NCI-H82 (cell line): ENCODE measurements at regions not wholly inside any gene's neighbourhood (a gene's known extent, or its start where the extent isn't known, plus 50 kb on each side); places are given as distances from the start of the nearest gene placed in this dataset.

Experiments
- DNase-seq: peaks from one replicate; lab custom pipeline; 2025; lab: John Stamatoyannopoulos, UW

DNA sequence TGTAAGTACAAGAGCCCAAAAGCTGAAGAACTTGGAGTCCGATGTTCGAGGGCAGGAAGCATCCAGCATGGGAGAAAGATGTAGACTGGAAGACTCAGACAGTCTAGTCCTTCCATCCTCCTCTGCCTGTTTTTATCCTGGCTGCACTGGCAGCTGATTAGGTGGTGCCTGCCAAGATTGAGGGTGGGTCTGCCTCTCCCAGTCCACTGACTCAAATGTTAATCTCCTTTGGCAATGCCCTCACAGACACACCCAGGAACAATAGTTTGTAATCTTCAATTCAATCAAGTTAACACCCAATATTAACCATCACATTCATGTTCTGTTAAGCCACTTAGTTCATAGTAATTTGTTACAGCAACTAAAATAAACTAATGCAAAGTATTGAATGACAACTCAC, 904.4 kb upstream of the HS3ST1 start:
- DNase-seq: peak; percentile 8

DNA sequence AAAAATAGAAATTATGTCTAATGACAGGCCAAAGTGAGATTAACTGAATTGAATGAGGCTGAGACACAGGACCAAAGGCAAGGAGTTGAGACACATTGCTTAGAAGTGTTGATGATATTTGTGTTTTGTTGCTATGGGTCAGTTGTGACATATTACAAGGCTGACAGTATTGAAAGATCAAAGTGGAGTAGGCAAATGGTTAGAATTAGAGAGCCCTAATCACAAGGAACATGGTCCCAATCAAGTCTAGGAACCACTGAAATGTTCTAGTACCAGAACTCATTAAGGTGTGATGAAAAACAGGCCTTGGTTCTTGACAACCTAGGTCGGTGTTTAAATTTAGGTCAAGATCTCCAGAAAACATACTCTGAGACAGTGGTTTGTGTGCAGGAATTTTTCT, 896.3 kb upstream of the HS3ST1 start:
- no peak for DNase-seq

GRCh38 chr4:12319765-12320164, 891.1 kb upstream of the HS3ST1 start:
- no peak for DNase-seq

DNA sequence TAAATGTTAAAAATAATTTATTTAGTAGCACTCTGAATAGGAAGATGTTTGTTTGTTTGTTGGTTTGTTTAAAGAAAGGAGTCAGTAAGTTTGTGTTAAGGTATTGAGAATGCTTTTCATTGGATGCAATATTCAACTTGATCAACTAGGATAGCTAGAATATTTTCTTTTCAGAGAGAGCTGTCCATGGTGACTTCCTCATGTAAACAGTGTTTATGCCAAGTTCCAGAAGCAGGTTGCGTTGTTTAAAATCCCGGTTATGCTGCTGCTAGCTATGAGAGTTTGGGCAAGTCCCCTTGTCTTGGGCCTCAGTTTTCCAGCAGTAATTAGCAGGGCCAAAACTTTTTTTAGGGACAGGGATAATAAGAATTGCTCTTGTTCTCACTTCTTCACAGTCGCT, 876.2 kb upstream of the HS3ST1 start:
- DNase-seq: no peak

DNA sequence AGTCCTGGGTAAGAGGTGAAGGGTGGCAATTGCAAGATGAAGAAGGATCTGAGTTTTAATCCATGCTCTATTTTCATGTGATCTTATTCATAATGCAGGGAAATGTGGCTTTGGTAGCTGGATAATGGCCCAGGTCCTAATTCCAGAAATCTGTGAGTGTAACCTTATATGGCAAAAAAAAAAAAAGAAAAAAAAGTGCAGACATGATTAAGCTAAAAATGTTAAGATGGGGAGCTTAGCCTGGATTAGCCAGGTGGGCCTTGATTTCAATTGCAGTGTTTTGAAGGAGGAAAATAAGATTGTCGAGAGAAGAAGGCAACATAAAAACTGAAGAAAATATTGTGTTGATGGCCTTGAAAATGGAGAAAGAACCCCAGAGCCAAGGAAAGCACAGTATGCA, 867.7 kb upstream of the HS3ST1 start:
- peak; percentile 75 for DNase-seq

- DNase-seq: no peak
Measured at GRCh38 chr4:12293906-12294525, 865.3 kb upstream of the HS3ST1 start.

GRCh38 chr4:12286351-12286750, 857.7 kb upstream of the HS3ST1 start:
- no peak for DNase-seq

GRCh38 chr4:12270546-12270945, 841.9 kb upstream of the HS3ST1 start:
- DNase-seq: no peak

DNA sequence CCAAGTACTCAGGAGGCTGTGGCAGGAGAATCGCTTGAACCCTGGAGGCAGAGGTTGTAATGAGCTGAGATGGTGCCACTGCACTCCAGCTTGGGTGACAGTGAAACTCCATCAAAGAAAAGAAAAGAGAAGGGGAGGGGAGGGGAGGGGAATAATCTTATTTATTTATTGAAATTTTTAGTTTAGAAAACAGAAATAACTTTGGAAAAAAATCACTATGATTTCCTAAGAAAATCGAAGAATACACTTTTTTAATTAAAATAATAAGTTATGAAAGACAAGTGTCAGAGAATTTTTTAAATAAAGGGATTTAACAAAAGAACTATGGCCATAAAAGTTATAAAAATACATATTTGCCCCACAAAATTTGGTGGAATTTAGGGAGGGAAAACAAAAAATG, 836.9 kb upstream of the HS3ST1 start:
- no peak for DNase-seq

GRCh38 chr4:12260453-12260852, 831.8 kb upstream of the HS3ST1 start:
- DNase-seq: no peak

GRCh38 chr4:12244973-12245372, 816.3 kb upstream of the HS3ST1 start:
- no peak for DNase-seq

GRCh38 chr4:12242354-12242753, 813.7 kb upstream of the HS3ST1 start:
- no peak for DNase-seq

- DNase-seq: no peak
Measured at GRCh38 chr4:12239897-12240636, 811.4 kb upstream of the HS3ST1 start.

DNA sequence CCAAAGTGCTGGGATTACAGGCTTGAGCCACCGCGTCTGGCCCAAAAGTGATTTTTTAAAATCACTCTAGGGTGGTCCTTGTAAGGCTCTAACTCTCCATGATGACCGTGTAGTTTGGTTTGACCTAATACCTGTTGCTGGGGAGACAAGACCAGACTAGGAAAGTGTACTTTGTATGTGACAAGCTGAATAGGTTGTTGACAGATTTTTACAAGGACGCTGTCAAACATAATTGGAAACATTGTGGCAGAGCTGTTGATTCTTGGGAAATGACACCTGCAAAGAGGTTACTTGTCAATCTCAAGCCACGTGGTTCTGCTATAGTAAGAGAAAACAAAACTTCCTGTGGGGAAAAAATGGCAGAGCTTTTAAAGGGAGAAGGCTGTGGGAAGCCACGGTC, 802.4 kb upstream of the HS3ST1 start:
- DNase-seq: no peak

DNA sequence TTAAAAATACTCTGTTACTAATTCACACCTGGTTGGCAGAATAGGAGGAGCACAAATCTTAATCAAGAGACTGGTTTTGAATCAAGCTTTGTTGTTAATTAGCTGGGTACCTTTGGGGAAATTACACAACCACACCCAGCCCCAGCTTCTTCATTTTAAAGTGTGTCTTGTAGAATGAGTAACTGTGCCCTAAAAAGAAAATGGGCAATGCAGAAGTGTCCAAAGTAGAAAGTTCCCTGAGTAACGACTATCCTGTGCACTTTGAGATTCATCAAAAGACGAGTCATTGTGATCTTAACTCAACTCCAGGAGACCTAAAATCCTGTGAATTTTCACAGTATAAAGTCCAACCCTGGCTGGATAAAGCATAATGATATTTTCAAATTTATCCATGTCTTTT, 792.3 kb upstream of the HS3ST1 start:
- no peak for DNase-seq

DNA sequence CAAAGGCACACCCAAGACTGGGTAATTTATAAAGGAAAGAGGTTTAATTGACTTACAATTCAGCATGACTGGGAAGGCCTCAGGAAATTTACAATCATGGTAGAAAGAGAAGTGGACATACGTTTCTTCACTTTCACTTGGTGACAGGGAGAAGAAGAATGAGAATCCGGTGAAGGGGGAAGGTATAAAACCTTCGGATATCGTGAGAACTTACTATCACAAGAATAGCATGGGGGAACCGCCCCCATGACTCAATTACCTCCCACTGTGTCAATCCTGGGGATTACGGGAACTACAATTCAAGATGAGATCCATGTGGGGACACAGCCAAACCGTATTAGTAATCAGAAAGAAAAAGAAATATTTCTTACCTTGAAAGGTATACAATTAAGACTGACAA, 782.9 kb upstream of the HS3ST1 start:
- no peak for DNase-seq

GRCh38 chr4:12207396-12207795, 778.7 kb upstream of the HS3ST1 start:
- DNase-seq: no peak

DNA sequence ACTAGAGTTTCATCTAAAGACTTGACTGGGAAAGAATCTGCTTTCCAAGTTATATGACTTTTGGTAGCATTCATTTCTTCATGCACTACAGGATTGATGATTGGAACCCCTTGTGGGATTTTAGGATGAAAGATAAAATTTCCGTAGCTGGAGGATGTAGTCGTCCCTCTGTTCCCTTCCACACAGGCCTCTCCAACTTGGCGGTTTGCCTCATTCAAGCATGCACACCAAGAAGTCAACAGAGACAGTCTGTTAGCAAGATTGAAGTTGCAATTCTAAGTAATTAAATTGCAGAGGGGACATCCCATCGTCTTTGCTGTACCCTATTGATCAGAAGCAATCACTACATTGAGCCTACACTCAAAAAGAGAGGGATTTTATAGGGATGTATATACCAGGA, 777.4 kb upstream of the HS3ST1 start:
- no peak for DNase-seq

- DNase-seq: no peak
Measured at GRCh38 chr4:12203945-12204344, 775.3 kb upstream of the HS3ST1 start.

DNA sequence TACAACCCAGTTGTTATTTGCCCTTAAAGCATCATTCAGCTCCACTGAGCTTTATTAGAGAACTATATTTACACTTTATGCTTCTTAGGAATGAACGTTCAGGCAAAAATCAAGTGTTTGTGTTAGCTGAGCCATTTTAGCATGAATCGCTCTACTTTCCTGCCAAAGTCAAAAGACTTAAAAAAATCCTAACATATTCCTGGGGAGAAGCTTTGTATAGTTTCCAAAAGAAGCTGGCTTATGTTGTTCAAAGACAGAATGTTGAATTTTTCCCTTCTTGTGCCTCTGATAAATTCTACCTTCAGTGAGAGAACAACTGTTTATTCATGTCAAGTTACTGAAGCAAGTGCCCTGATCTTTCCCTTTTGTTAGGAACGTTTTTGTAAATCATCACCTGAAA, 771.5 kb upstream of the HS3ST1 start:
- DNase-seq: no peak

DNA sequence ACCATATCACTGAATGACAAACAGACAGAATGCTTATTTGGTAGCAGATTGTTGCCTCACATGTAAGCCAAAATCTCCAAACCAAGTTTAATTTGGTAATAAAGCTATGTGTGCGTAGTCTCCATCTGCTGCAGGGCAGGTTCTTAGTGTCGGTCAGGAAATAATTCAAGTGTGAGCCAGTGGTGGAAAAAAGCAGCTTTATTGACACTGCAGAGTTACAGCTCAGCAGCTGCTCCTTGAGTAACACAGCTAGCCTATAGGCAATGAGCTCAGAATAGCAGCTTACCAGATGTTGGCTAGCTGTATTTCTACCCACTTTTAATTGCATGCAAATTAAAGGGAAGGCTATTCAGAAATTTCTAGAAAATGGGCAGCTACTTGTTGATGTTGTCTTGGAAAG, 757.8 kb upstream of the HS3ST1 start:
- peak; percentile 3 for DNase-seq

DNA sequence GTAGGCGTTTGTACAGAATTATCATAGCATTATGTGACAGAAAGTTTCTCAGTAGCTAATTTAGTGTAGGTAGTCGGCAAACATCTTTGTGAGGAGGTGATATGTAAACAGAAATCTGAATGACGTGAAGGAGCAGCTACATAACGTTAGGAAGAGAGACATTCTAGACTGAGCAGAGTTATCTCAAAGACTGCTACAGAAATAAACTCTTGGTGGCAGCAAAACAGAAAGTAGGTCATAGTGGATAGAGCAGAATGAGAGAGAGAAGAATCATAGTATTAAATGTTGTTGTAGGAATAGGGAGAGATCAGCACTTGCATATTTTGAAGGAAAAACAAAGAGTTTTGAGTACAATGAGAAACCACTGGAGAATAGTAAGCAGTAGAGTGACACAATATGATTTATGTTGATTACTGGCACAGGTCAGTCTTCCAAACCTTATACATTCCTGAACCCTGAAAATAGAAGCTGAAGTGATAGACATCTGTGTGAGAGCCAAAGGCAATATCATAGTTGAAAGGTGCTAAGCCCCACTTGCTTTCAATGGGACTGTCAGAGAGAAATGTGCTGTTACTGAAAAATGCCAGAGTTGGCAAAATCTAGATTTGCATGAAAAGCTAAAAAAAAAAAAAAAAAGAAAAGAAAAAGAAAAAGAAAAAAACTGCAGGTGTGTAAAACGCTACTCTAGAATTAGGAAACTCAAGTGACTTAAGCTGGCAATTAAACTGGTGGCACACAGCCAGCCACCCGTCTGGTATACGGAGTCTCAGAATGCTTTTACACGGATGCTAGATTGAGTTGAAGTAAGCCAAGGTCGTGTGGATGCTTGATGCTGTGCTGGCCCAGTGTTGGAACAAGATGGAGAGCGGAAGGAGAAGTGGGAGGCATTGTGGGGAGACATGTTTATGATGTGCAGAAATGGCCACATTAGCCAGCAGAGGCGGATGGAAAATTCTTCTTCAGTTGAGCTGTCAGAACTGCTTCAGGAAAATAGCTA, 750.2 kb upstream of the HS3ST1 start:
- DNase-seq: no peak

GRCh38 chr4:12177416-12177815, 748.7 kb upstream of the HS3ST1 start:
- DNase-seq: no peak
